ENCODE measurements at regions not wholly inside any gene's neighbourhood (a gene's known extent, or its start where the extent isn't known, plus 50 kb on each side); places are given as distances from the start of the nearest gene placed in this dataset.

- H3K4me3 Mint-ChIP-seq: no peak overlapping the region
- TF ChIP-seq CTCF (conservative IDR thresholded peaks at IDR 0.05): no peak
- no peak overlapping the region for H3K27ac Mint-ChIP-seq (ENCODE audit: unreplicated experiment)
- no peak for DNase-seq (ENCODE audit: low read depth, low spot score)
- H3K27me3 Mint-ChIP-seq (ENCODE audit: low read depth): peaks cover 2% of the 10 kb centered on the region
- H3K4me1 Mint-ChIP-seq: peaks cover 16% of the 10 kb centered on the region
- no peaks in the 10 kb centered on the region for H3K36me3 Mint-ChIP-seq (ENCODE audit: low read depth)
- no peaks in the 10 kb centered on the region for H3K9me3 Mint-ChIP-seq
Observed at GRCh38 chr20:6579417-6579816, 188.1 kb upstream of the BMP2 start.

- no peaks in the 10 kb centered on the region for H3K9me3 Mint-ChIP-seq
- no peaks in the 10 kb centered on the region for H3K36me3 Mint-ChIP-seq (ENCODE audit: low read depth)
- H3K27ac Mint-ChIP-seq (ENCODE audit: unreplicated experiment): no peak overlapping the region
- no peak for DNase-seq (ENCODE audit: low read depth, low spot score)
- peaks cover 7% of the 10 kb centered on the region for H3K27me3 Mint-ChIP-seq (ENCODE audit: low read depth)
- no peak for TF ChIP-seq CTCF (conservative IDR thresholded peaks at IDR 0.05)
- H3K4me1 Mint-ChIP-seq: peaks cover 12% of the 10 kb centered on the region
- H3K4me3 Mint-ChIP-seq: no peak overlapping the region
Observed at GRCh38 chr20:6577451-6577850, 190.0 kb upstream of the BMP2 start.

- H3K27me3 Mint-ChIP-seq (ENCODE audit: low read depth): peaks cover 7% of the 10 kb centered on the region
- no peaks in the 10 kb centered on the region for H3K36me3 Mint-ChIP-seq (ENCODE audit: low read depth)
- no peak overlapping the region for H3K27ac Mint-ChIP-seq (ENCODE audit: unreplicated experiment)
- no peaks in the 10 kb centered on the region for H3K9me3 Mint-ChIP-seq
- H3K4me3 Mint-ChIP-seq: no peak overlapping the region
- no peak for TF ChIP-seq CTCF (conservative IDR thresholded peaks at IDR 0.05)
- H3K4me1 Mint-ChIP-seq: peaks cover 12% of the 10 kb centered on the region
- no peak for DNase-seq (ENCODE audit: low read depth, low spot score)
Observed at GRCh38 chr20:6576726-6577125, 190.8 kb upstream of the BMP2 start.

GRCh38 chr20:6575912-6576401, 191.5 kb upstream of the BMP2 start:
- no peak overlapping the region for H3K4me3 Mint-ChIP-seq
- peaks cover 7% of the 10 kb centered on the region for H3K27me3 Mint-ChIP-seq (ENCODE audit: low read depth)
- no peak for DNase-seq (ENCODE audit: low read depth, low spot score)
- no peak overlapping the region for H3K27ac Mint-ChIP-seq (ENCODE audit: unreplicated experiment)
- H3K36me3 Mint-ChIP-seq (ENCODE audit: low read depth): no peaks in the 10 kb centered on the region
- no peak for TF ChIP-seq CTCF (conservative IDR thresholded peaks at IDR 0.05)
- H3K9me3 Mint-ChIP-seq: no peaks in the 10 kb centered on the region
- H3K4me1 Mint-ChIP-seq: peaks cover 12% of the 10 kb centered on the region

- H3K4me3 Mint-ChIP-seq: no peak overlapping the region
- no peaks in the 10 kb centered on the region for H3K36me3 Mint-ChIP-seq (ENCODE audit: low read depth)
- H3K27ac Mint-ChIP-seq (ENCODE audit: unreplicated experiment): no peak overlapping the region
Observed at GRCh38 chr20:6566821-6567220, 200.7 kb upstream of the BMP2 start.

More at GRCh38 chr20:6566821-6567220, 200.7 kb upstream of the BMP2 start:
- peaks cover 6% of the 10 kb centered on the region for H3K9me3 Mint-ChIP-seq
- peaks cover 69% of the 10 kb centered on the region for H3K27me3 Mint-ChIP-seq (ENCODE audit: low read depth)
- peaks cover 5% of the 10 kb centered on the region for H3K4me1 Mint-ChIP-seq
- DNase-seq (ENCODE audit: low read depth, low spot score): no peak
- TF ChIP-seq CTCF (conservative IDR thresholded peaks at IDR 0.05): no peak
